Transverse colon (tissue), 4 donors: ENCODE measurements at regions not wholly inside any gene's neighbourhood (a gene's known extent, or its start where the extent isn't known, plus 50 kb on each side); places are given as distances from the start of the nearest gene placed in this dataset.

Source experiments
- EP300 ChIP-seq: sonication (generic); formaldehyde crosslinking; IDR thresholded peaks from one replicate; pipeline ENCODE4 v1.6.1; 2017; ENCODE audit warnings: antibody characterized with exemption, low read depth
- POLR2A ChIP-seq: fragments of 450-650 bp; IDR thresholded peaks from one replicate; pipeline ENCODE4 v1.6.1; 2016; ENCODE audit warnings: antibody characterized with exemption, mild to moderate bottlenecking, moderate library complexity
- POLR2AphosphoS5 ChIP-seq, 3 donors: sonication (generic); formaldehyde crosslinking; IDR thresholded peaks; one replicate each; pipeline ENCODE4 v1.6.1; 2016; ENCODE audit warnings: antibody characterized with exemption in 3 of 3
- TF ChIP-seq, protein P1 (sequence below), 5 experiments: fragments of 200-600 bp in 3 of 5; fragments of 450-650 bp in 2 of 5; sonication (generic) in 3 of 5; IDR thresholded peaks; 1 replicate in 2 of 5; 2 replicates in 3 of 5; pipeline ENCODE4 v1.5.1; 2016 to 2017; ENCODE audit warnings: antibody characterized with exemption in 5 of 5, inconsistent platforms in 3 of 5, mild to moderate bottlenecking in 2 of 5, moderate library complexity in 1 of 5

DNA sequence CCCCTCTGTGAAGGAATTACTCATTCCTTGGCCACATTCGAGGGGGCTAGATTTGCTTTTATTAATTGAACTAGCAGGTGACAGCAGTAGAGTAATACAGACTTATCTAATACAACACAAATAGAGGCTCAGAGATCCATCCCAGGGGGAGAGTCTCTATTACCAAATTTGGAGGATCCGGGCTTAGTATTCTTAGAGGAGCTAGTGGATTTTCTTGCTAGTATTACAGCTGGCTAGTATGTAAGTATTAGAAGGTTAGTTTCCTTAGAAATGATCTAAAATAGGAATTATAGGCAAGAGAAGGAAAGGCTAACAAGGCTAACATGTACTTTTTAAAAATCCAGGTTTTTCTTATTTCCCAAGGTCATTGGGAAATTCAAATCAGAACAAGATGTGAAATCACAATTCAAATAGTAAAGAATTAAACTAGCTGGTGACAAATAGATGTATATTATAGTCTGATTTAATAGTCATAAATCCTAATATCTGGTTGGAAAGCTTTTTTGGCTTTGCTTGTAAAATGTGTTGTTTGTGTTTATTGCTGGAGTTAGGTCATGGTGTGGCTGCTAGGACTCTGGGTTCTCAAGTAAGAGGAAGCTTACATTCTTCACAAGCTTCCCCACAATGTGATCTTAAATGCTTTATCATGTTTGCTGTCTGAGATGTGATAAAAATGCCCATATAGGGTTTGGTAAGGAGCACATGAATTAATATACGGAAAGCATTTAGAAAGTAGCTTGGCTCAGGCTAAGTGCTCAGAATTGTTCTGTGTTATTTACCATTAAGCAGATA, 160.4 kb upstream of the MPDZ start:
- TF ChIP-seq, protein P1, sequence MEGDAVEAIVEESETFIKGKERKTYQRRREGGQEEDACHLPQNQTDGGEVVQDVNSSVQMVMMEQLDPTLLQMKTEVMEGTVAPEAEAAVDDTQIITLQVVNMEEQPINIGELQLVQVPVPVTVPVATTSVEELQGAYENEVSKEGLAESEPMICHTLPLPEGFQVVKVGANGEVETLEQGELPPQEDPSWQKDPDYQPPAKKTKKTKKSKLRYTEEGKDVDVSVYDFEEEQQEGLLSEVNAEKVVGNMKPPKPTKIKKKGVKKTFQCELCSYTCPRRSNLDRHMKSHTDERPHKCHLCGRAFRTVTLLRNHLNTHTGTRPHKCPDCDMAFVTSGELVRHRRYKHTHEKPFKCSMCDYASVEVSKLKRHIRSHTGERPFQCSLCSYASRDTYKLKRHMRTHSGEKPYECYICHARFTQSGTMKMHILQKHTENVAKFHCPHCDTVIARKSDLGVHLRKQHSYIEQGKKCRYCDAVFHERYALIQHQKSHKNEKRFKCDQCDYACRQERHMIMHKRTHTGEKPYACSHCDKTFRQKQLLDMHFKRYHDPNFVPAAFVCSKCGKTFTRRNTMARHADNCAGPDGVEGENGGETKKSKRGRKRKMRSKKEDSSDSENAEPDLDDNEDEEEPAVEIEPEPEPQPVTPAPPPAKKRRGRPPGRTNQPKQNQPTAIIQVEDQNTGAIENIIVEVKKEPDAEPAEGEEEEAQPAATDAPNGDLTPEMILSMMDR (IDR thresholded peaks at IDR 0.05): no peak
- TF ChIP-seq POLR2AphosphoS5 (IDR thresholded peaks at IDR 0.05): no peak
- no peak for TF ChIP-seq POLR2A
- TF ChIP-seq EP300: no peak
